Muscle of leg (tissue), 3 donors: ENCODE measurements at regions not wholly inside any gene's neighbourhood (a gene's known extent, or its start where the extent isn't known, plus 50 kb on each side); places are given as distances from the start of the nearest gene placed in this dataset.
A peak's percentile ranks its signal among the peaks of the same experiment; 100 is the strongest.

Experiments used
- DNase-seq: peaks from one replicate; pipeline ENCODE4 v3.0.0; 2013
- H3K27ac ChIP-seq: one replicate; pipeline ENCODE4 v1.5.1; 2013; ENCODE audit warnings: mild to moderate bottlenecking, low read length, control low read depth
- H3K27me3 ChIP-seq: one replicate; pipeline ENCODE4 v1.6.1; 2013; ENCODE audit warnings: low read length; ENCODE audit not compliant: control insufficient read depth, insufficient read depth
- H3K36me3 ChIP-seq: one replicate; pipeline ENCODE4 v1.6.1; 2013; ENCODE audit warnings: low read length; ENCODE audit not compliant: control insufficient read depth, insufficient read depth
- H3K4me1 ChIP-seq: one replicate; pipeline ENCODE4 v1.6.1; 2013; ENCODE audit warnings: low read length; ENCODE audit not compliant: control insufficient read depth, insufficient read depth
- H3K4me3 ChIP-seq: one replicate; pipeline ENCODE4 v1.5.1; 2013; ENCODE audit warnings: low read length, control low read depth
- H3K9me3 ChIP-seq: replicated peaks from 2 replicates; pipeline ENCODE4 v1.6.1; 2013; ENCODE audit warnings: low read depth, low read length; ENCODE audit not compliant: control insufficient read depth
- WGBS: methylation state at CpG from one replicate; pipeline ENCODE4 v1.1.5; 2013; ENCODE audit warnings: missing lambda C conversion rate; ENCODE audit not compliant: insufficient coverage; 5-methylcytosine and 5-hydroxymethylcytosine counted together

DNA sequence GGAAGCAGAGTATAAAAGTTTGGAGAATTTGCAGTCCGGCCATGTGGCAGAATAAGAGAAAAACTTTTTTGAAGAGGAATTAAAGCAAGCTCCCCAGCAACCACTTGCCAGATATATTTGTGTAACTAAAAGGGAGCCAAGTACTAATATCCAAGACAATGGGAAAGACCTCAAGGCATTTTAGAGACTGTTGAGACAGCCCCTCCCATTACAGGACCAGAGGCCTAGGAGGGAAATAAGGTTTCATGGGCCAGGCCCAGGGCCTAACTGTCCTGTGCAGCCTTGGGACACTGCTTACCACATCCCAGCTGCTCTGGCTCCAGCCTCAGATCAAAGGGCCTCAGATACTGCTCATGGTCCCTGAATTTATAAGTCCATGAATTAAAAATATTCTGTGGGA lies 659.4 kb downstream of the PCDH19 start:
- WGBS = no CpG with 5 or more reads among the region's 1 CpG
- Histone ChIP-seq H3K27ac (no peak overlapping the region), H3K36me3 (no peaks in the 10 kb centered on the region), H3K9me3 (no peaks in the 10 kb centered on the region), H3K4me1 (no peaks in the 10 kb centered on the region), H3K4me3 (no peak overlapping the region), H3K27me3 (peaks cover 2% of the 10 kb centered on the region)
- DNase-seq = peak; percentile 29

DNA sequence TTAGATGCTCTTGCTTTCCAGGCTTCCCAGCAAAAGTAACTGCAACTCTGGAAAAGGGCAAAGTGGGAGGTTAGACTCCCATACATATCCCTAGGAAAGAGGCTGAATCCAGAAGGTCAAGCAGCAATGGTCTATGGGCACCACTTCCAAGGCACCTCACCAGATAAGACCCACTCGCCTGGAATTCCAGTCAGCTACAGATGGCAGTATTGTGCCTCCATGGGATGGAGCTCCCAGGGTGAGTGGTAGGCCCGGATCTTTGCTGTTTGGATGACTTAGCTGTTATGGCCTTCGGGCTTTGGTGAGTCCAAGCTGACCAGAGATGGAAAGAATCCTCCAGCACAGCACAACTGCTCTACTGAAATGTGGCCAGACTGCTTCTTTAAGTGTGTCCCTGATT lies 688.0 kb downstream of the PCDH19 start:
- Histone ChIP-seq H3K27me3 (peaks cover 19% of the 10 kb centered on the region), H3K4me1 (no peaks in the 10 kb centered on the region), H3K4me3 (no peak overlapping the region), H3K36me3 (no peaks in the 10 kb centered on the region), H3K27ac (no peak overlapping the region), H3K9me3 (peaks cover 9% of the 10 kb centered on the region)
- no CpG with 5 or more reads among the region's 3 CpGs for WGBS
- DNase-seq = no peak

GRCh38 chrX:99719140-99719539 lies 690.9 kb downstream of the PCDH19 start:
- 73% methylated on average over 4 of the region's 6 CpGs for WGBS
- H3K27ac ChIP-seq = no peak overlapping the region

GRCh38 chrX:99717716-99718115 lies 692.4 kb downstream of the PCDH19 start:
- H3K4me1 ChIP-seq = no peaks in the 10 kb centered on the region
- peaks cover 9% of the 10 kb centered on the region for H3K27me3 ChIP-seq
- H3K27ac ChIP-seq = no peak overlapping the region
- H3K36me3 ChIP-seq = no peaks in the 10 kb centered on the region
- no peak for DNase-seq
- peaks cover 9% of the 10 kb centered on the region for H3K9me3 ChIP-seq
- WGBS = 37% methylated on average over 2 of the region's 2 CpGs
- H3K4me3 ChIP-seq = no peak overlapping the region

More at GRCh38 chrX:99719140-99719539, 690.9 kb downstream of the PCDH19 start:
- no peak overlapping the region for H3K4me3 ChIP-seq
- H3K4me1 ChIP-seq = no peaks in the 10 kb centered on the region
- peaks cover 18% of the 10 kb centered on the region for H3K27me3 ChIP-seq
- no peaks in the 10 kb centered on the region for H3K36me3 ChIP-seq
- peaks cover 9% of the 10 kb centered on the region for H3K9me3 ChIP-seq
- no peak for DNase-seq

- H3K36me3 ChIP-seq = no peaks in the 10 kb centered on the region
- no peak overlapping the region for H3K27ac ChIP-seq
- DNase-seq = peak; percentile 50
- WGBS = 60% methylated on average over 2 of the region's 4 CpGs
- no peaks in the 10 kb centered on the region for H3K9me3 ChIP-seq
- H3K4me1 ChIP-seq = no peaks in the 10 kb centered on the region
- H3K27me3 ChIP-seq = peaks cover 2% of the 10 kb centered on the region
- H3K4me3 ChIP-seq = no peak overlapping the region
Measured at GRCh38 chrX:99705701-99706100, 704.4 kb downstream of the PCDH19 start.

GRCh38 chrX:99703473-99703872 lies 706.6 kb downstream of the PCDH19 start:
- H3K27ac ChIP-seq = no peak overlapping the region
- 60% methylated on average over 1 of the region's 4 CpGs for WGBS

GRCh38 chrX:99698451-99698850 lies 711.6 kb downstream of the PCDH19 start:
- Histone ChIP-seq H3K36me3 (no peaks in the 10 kb centered on the region), H3K4me3 (no peak overlapping the region), H3K9me3 (no peaks in the 10 kb centered on the region), H3K27me3 (peaks cover 3% of the 10 kb centered on the region), H3K27ac (no peak overlapping the region), H3K4me1 (no peaks in the 10 kb centered on the region)
- no peak for DNase-seq
- 67% methylated on average over 1 of the region's 2 CpGs for WGBS

More at GRCh38 chrX:99703473-99703872, 706.6 kb downstream of the PCDH19 start:
- peaks cover 3% of the 10 kb centered on the region for H3K27me3 ChIP-seq
- no peaks in the 10 kb centered on the region for H3K4me1 ChIP-seq
- H3K4me3 ChIP-seq = no peak overlapping the region
- no peaks in the 10 kb centered on the region for H3K36me3 ChIP-seq
- no peaks in the 10 kb centered on the region for H3K9me3 ChIP-seq
- DNase-seq = peak; percentile 12

DNA sequence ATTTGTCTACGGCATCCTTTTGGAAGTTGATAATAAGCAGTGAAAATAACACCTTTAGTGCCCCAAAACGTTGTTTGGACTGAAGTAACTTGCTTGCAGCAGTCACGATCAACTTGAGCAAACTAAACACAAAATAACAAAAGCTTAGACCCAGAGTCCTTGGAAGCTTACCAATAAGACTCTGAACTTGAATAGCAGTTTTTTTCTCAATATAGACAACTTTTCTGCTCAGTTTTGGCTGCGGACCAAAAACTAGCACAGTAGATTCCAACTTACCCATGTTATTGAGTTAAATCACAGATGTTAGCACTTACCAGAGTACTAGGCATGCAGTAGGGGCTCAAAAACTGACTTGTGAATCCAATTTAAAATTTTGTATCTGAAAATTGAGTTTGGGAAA lies 746.9 kb downstream of the PCDH19 start:
- H3K27ac ChIP-seq = no peak overlapping the region
- 19% methylated on average over 2 of the region's 4 CpGs for WGBS
- peak; percentile 51 for DNase-seq
- no peaks in the 10 kb centered on the region for H3K27me3 ChIP-seq
- no peak overlapping the region for H3K4me3 ChIP-seq
- no peaks in the 10 kb centered on the region for H3K36me3 ChIP-seq
- H3K4me1 ChIP-seq = no peaks in the 10 kb centered on the region
- H3K9me3 ChIP-seq = no peaks in the 10 kb centered on the region

DNA sequence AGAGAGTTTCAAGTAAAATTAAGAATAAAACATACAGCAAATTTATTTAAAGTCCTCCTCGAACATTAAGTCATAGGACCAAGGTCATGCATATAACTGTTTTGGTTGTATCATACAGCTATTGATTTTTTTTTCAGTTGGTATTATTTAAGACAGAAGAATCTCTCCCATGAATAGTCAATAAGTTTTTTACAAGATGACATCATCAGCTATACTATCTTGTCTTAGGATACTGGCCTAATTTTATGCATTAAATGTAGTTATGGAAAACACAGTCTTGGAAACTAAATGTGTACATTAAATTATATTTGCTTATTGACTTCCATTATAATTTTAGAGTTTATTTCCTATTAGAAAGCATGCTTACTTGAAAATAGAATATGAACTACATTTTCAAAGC lies 755.9 kb downstream of the PCDH19 start:
- no peaks in the 10 kb centered on the region for H3K9me3 ChIP-seq
- no CpG with 5 or more reads among the region's 1 CpG for WGBS
- no peak overlapping the region for H3K27ac ChIP-seq
- no peaks in the 10 kb centered on the region for H3K27me3 ChIP-seq
- H3K36me3 ChIP-seq = no peaks in the 10 kb centered on the region
- DNase-seq = no peak
- no peak overlapping the region for H3K4me3 ChIP-seq
- H3K4me1 ChIP-seq = no peaks in the 10 kb centered on the region

GRCh38 chrX:99653352-99653751 lies 756.7 kb downstream of the PCDH19 start:
- H3K36me3 ChIP-seq = no peaks in the 10 kb centered on the region
- H3K9me3 ChIP-seq = no peaks in the 10 kb centered on the region
- H3K4me1 ChIP-seq = no peaks in the 10 kb centered on the region
- no CpG with 5 or more reads among the region's 1 CpG for WGBS
- no peak for DNase-seq
- no peaks in the 10 kb centered on the region for H3K27me3 ChIP-seq
- H3K4me3 ChIP-seq = no peak overlapping the region
- no peak overlapping the region for H3K27ac ChIP-seq

GRCh38 chrX:99613041-99613440 lies 797.0 kb downstream of the PCDH19 start:
- Histone ChIP-seq H3K4me3 (no peak overlapping the region), H3K9me3 (no peaks in the 10 kb centered on the region), H3K27ac (no peak overlapping the region), H3K36me3 (no peaks in the 10 kb centered on the region), H3K4me1 (no peaks in the 10 kb centered on the region), H3K27me3 (no peaks in the 10 kb centered on the region)
- DNase-seq = no peak
